ENCODE measurements at regions not wholly inside any gene's neighbourhood (a gene's known extent, or its start where the extent isn't known, plus 50 kb on each side); places are given as distances from the start of the nearest gene placed in this dataset.
"Not testable (repeated sequence)": the region's sequence is repeated elsewhere in the genome, so short reads cannot be mapped to it uniquely, and the experiment has no call there.

- no peak for DNase-seq
Observed at GRCh38 chr7:106372126-106372525, 87.3 kb upstream of the NAMPT start.

GRCh38 chr7:106371629-106372028 is 86.8 kb upstream of the NAMPT start:
- DNase-seq = no peak

GRCh38 chr7:106370542-106370941 is 85.8 kb upstream of the NAMPT start:
- no peak for DNase-seq

GRCh38 chr7:106369816-106370215 is 85.0 kb upstream of the NAMPT start:
- no peak for DNase-seq

- no peak for DNase-seq
Observed at GRCh38 chr7:106369352-106369751, 84.6 kb upstream of the NAMPT start.

GRCh38 chr7:106367664-106368063 is 82.9 kb upstream of the NAMPT start:
- DNase-seq = no peak

- DNase-seq = peak; percentile 4
Observed at GRCh38 chr7:106367018-106367420, 82.2 kb upstream of the NAMPT start.

- no peak for DNase-seq
Observed at GRCh38 chr7:106365252-106366005, 80.6 kb upstream of the NAMPT start.

GRCh38 chr7:106362507-106362906 is 77.7 kb upstream of the NAMPT start:
- not testable (repeated sequence) for DNase-seq

- DNase-seq = no peak
Observed at GRCh38 chr7:106358103-106358663, 73.4 kb upstream of the NAMPT start.

- DNase-seq = no peak
Observed at GRCh38 chr7:106357675-106358074, 72.9 kb upstream of the NAMPT start.

GRCh38 chr7:106354822-106355221 is 70.0 kb upstream of the NAMPT start:
- no peak for DNase-seq

- no peak for DNase-seq
Observed at GRCh38 chr7:106353944-106354343, 69.2 kb upstream of the NAMPT start.

GRCh38 chr7:106348231-106348630 is 63.4 kb upstream of the NAMPT start:
- DNase-seq = no peak

- no peak for DNase-seq
Observed at GRCh38 chr7:106347229-106347833, 62.5 kb upstream of the NAMPT start.

- no peak for DNase-seq
Observed at GRCh38 chr7:106346678-106347217, 62.0 kb upstream of the NAMPT start.

- DNase-seq = no peak
Observed at GRCh38 chr7:106346167-106346677, 61.4 kb upstream of the NAMPT start.

GRCh38 chr7:106345421-106346166 is 60.8 kb upstream of the NAMPT start:
- DNase-seq = no peak

- DNase-seq = no peak
Observed at GRCh38 chr7:106344861-106345260, 60.1 kb upstream of the NAMPT start.

- no peak for DNase-seq
Observed at GRCh38 chr7:106344211-106344610, 59.4 kb upstream of the NAMPT start.

- not testable (repeated sequence) for DNase-seq
Observed at GRCh38 chr7:106342049-106342448, 57.3 kb upstream of the NAMPT start.

- DNase-seq = not testable (repeated sequence)
Observed at GRCh38 chr7:106340247-106340596, 55.4 kb upstream of the NAMPT start.

Measured in NCI-H526 treated with DMSO at 0.1 percent for 48 hours (cell line).